ENCODE measurements at regions not wholly inside any gene's neighbourhood (a gene's known extent, or its start where the extent isn't known, plus 50 kb on each side); places are given as distances from the start of the nearest gene placed in this dataset.
"Not testable (repeated sequence)": the region's sequence is repeated elsewhere in the genome, so short reads cannot be mapped to it uniquely, and the experiment has no call there.

DNA sequence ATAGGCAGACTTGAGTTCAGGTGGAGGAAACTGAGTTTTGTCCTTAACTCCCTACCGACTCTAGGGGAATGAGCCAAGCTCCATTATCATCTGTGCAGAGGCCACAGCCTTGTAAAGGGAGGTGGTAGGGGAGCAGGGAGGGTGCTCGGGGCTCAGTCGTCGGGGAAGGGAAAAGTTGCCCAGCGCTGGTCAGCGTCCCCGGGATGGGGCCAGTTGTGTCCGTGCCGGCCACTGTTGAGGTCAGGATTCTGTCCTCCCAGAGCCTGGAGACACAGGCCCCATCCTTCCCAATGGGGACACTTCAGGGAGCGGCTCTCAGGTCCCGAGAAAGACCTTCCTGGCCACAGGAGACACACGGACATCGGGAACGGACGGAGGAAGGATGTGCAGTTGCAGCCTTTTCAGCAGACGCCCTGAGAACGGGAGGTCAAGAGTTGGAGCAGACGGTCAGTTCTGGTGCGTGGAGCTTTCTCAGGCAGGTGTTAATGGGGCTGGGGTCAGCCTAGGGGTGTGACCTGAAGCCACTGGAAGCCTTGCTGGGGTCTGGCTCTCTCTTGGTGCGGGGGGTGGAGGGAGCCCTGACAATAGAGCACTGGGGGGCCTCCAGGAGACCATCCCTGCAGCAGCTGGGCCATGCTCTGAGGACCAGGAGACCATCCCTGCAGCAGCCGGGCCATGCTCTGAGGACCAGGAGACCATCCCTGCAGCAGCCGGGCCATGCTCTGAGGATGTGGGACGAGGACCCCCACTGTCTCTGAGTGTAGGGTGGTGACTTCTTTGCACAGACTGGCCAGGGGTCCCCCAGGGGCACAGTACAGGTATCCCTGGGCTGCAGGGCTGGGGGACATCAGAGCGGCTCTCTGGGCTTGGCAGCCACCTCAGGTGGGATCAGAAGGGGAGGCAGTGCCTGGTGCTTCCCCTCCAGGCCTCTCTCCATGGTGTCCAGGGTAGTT lies 394.7 kb downstream of the TMEM121 start:
- TF ChIP-seq, protein P1, sequence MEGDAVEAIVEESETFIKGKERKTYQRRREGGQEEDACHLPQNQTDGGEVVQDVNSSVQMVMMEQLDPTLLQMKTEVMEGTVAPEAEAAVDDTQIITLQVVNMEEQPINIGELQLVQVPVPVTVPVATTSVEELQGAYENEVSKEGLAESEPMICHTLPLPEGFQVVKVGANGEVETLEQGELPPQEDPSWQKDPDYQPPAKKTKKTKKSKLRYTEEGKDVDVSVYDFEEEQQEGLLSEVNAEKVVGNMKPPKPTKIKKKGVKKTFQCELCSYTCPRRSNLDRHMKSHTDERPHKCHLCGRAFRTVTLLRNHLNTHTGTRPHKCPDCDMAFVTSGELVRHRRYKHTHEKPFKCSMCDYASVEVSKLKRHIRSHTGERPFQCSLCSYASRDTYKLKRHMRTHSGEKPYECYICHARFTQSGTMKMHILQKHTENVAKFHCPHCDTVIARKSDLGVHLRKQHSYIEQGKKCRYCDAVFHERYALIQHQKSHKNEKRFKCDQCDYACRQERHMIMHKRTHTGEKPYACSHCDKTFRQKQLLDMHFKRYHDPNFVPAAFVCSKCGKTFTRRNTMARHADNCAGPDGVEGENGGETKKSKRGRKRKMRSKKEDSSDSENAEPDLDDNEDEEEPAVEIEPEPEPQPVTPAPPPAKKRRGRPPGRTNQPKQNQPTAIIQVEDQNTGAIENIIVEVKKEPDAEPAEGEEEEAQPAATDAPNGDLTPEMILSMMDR (IDR thresholded peaks at IDR 0.05), result not testable (repeated sequence)
- TF ChIP-seq POLR2AphosphoS5, POLR2A, EP300 (IDR thresholded peaks at IDR 0.05): not testable (repeated sequence)

Data from stomach (tissue), 4 donors.